Hepatic stellate cell (primary cell): ENCODE measurements at regions not wholly inside any gene's neighbourhood (a gene's known extent, or its start where the extent isn't known, plus 50 kb on each side); places are given as distances from the start of the nearest gene placed in this dataset.

ENCODE experiments used
- DNase-seq: peaks from one replicate; pipeline ENCODE4 v3.0.0; 2011; ENCODE audit warnings: low spot score

- no peak for DNase-seq
Observed at GRCh38 chr10:107215681-107216080, 51.2 kb upstream of the SORCS1 start.
